ENCODE measurements at regions not wholly inside any gene's neighbourhood (a gene's known extent, or its start where the extent isn't known, plus 50 kb on each side); places are given as distances from the start of the nearest gene placed in this dataset.

DNA sequence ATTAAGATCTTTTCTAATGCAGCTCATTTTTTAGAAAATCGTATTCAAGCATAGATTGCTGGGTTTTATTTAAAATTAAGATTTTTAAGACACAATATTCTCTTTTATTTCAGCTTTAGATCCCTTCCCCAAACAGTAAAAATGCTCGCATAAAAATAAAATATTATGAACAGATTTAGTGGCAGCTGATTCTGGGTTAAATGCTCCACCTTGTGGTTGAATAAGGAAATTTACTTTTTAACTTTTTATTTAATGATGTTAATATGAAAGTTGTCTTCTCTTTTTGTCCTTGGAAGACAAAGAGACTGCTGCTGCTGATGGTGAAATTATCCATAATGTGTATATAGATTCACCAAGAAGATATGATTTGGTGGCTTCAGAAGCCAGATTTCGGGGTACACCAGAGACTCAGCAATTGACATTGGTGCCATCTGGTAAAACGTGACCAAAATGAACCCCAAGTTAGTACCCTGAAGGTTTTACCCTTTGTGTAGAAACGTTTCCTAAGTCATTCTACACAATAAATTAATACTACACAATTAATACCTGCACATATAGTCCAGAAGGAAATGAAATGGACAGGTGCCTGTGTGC, 128.0 kb downstream of the ADAMTS1 start:
- intact Hi-C loops (cut with micrococcal nuclease; ENCODE audit: unreplicated experiment) = loop anchor here (5.0 to 10.0 kb wide), 3 partner anchors 552 to 1102 kb away; no protein-coding TSS in a partner anchor
- Mint-ChIP-seq H3K4me3 (ENCODE audit: low read depth, unreplicated experiment) (no peak overlapping the region), H3K27ac (ENCODE audit: unreplicated experiment) (no peak overlapping the region), H3K36me3 (ENCODE audit: insufficient read depth, unreplicated experiment) (no peaks in the 10 kb centered on the region), H3K9me3 (ENCODE audit: low read depth, unreplicated experiment) (no peaks in the 10 kb centered on the region), H3K4me1 (ENCODE audit: low read depth, unreplicated experiment) (no peaks in the 10 kb centered on the region), H3K27me3 (ENCODE audit: unreplicated experiment) (no peaks in the 10 kb centered on the region)
- no peak for DNase-seq
- CTCF ChIA-PET = no interaction called here
- no TSS peak for BruUV-seq (replicated peaks)
- TF ChIP-seq, protein P1, sequence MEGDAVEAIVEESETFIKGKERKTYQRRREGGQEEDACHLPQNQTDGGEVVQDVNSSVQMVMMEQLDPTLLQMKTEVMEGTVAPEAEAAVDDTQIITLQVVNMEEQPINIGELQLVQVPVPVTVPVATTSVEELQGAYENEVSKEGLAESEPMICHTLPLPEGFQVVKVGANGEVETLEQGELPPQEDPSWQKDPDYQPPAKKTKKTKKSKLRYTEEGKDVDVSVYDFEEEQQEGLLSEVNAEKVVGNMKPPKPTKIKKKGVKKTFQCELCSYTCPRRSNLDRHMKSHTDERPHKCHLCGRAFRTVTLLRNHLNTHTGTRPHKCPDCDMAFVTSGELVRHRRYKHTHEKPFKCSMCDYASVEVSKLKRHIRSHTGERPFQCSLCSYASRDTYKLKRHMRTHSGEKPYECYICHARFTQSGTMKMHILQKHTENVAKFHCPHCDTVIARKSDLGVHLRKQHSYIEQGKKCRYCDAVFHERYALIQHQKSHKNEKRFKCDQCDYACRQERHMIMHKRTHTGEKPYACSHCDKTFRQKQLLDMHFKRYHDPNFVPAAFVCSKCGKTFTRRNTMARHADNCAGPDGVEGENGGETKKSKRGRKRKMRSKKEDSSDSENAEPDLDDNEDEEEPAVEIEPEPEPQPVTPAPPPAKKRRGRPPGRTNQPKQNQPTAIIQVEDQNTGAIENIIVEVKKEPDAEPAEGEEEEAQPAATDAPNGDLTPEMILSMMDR (IDR thresholded peaks at IDR 0.05; ENCODE audit: unreplicated experiment) = peak; percentile 40

DNA sequence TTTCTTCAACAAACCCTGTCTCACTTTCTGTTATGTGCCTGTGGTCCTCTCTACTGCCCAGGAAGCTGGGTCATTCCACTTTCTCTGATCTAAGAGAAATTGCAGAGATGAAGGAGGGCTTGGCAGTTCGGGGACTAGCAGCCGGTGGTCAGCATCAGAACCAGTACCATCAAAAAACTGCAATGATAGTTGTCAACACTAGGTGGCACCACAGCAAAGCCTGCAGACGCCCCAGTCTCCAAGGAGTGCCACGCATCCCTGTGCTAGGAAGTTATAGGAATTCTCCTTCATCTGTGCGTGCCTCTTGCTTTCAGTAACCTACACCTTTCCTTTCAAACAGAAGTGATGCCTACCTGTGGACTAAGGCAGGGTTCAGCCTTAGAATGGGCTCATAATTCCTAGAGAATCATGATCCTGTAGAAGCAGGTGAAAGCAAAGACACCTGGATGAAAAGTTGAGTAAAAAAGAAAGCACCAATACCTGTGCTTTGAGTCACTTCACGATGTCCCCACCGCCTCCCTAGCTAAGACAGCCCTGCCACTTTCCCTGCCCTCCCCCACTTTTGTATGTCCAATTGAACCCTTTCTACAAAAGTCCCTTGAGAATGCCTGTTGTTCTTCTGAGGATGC, 129.2 kb downstream of the ADAMTS1 start:
- H3K4me3 Mint-ChIP-seq (ENCODE audit: low read depth, unreplicated experiment) = no peak overlapping the region

GRCh38 chr21:26715116-26715515, 130.1 kb downstream of the ADAMTS1 start:
- no peak overlapping the region for H3K27ac Mint-ChIP-seq (ENCODE audit: unreplicated experiment)
- no peak for DNase-seq
- CTCF ChIA-PET = no interaction called here
- intact Hi-C loops (cut with micrococcal nuclease; ENCODE audit: unreplicated experiment) = loop anchor here (5.0 to 10.0 kb wide), 3 partner anchors 550 to 1100 kb away; no protein-coding TSS in a partner anchor
- no peaks in the 10 kb centered on the region for H3K27me3 Mint-ChIP-seq (ENCODE audit: unreplicated experiment)
- H3K4me3 Mint-ChIP-seq (ENCODE audit: low read depth, unreplicated experiment) = no peak overlapping the region
- TF ChIP-seq, protein P1 (IDR thresholded peaks at IDR 0.05; ENCODE audit: unreplicated experiment) = no peak
- no peaks in the 10 kb centered on the region for H3K9me3 Mint-ChIP-seq (ENCODE audit: low read depth, unreplicated experiment)
- no TSS peak for BruUV-seq (replicated peaks)
- H3K4me1 Mint-ChIP-seq (ENCODE audit: low read depth, unreplicated experiment) = no peaks in the 10 kb centered on the region
- H3K36me3 Mint-ChIP-seq (ENCODE audit: insufficient read depth, unreplicated experiment) = no peaks in the 10 kb centered on the region

More for the DNA sequence above, 129.2 kb downstream of the ADAMTS1 start:
- no peaks in the 10 kb centered on the region for H3K9me3 Mint-ChIP-seq (ENCODE audit: low read depth, unreplicated experiment)
- intact Hi-C loops (cut with micrococcal nuclease; ENCODE audit: unreplicated experiment) = loop anchor here (5.0 to 10.0 kb wide), 3 partner anchors 551 to 1101 kb away; no protein-coding TSS in a partner anchor
- no peaks in the 10 kb centered on the region for H3K4me1 Mint-ChIP-seq (ENCODE audit: low read depth, unreplicated experiment)
- no peaks in the 10 kb centered on the region for H3K27me3 Mint-ChIP-seq (ENCODE audit: unreplicated experiment)
- peak; percentile 46 for DNase-seq
- H3K36me3 Mint-ChIP-seq (ENCODE audit: insufficient read depth, unreplicated experiment) = no peaks in the 10 kb centered on the region
- BruUV-seq (replicated peaks) = no TSS peak
- TF ChIP-seq, protein P1 (IDR thresholded peaks at IDR 0.05; ENCODE audit: unreplicated experiment) = peak; percentile 53
- CTCF ChIA-PET = no interaction called here
- no peak overlapping the region for H3K27ac Mint-ChIP-seq (ENCODE audit: unreplicated experiment)

DNA sequence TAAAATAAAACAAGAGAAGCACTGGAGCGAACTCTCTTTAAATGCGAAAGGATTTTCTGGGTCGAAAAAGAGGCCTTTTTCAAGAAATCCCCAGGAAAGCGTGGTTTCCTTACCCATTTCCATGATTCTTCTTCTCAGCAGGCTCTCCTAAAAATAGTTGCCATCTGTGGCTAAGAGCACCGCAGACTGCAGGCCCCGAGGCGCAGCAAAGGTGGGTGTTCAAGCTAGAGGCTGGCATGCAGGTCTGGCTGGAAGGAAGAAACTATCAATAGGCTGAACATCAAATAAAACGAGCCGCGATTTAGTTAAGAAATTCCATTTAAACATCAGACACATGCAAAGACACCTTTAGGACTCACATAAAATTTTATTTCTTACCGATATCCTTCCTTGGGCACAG, 135.1 kb downstream of the ADAMTS1 start:
- intact Hi-C loops (cut with micrococcal nuclease; ENCODE audit: unreplicated experiment) = loop anchor here (10.0 kb wide), 2 partner anchors 545 to 1095 kb away; no protein-coding TSS in a partner anchor
- TF ChIP-seq, protein P1 (IDR thresholded peaks at IDR 0.05; ENCODE audit: unreplicated experiment) = no peak

More for the DNA sequence above, 135.1 kb downstream of the ADAMTS1 start:
- no peaks in the 10 kb centered on the region for H3K27me3 Mint-ChIP-seq (ENCODE audit: unreplicated experiment)
- CTCF ChIA-PET = no interaction called here
- no peak overlapping the region for H3K4me3 Mint-ChIP-seq (ENCODE audit: low read depth, unreplicated experiment)
- DNase-seq = no peak
- H3K4me1 Mint-ChIP-seq (ENCODE audit: low read depth, unreplicated experiment) = no peaks in the 10 kb centered on the region
- no TSS peak for BruUV-seq (replicated peaks)
- H3K9me3 Mint-ChIP-seq (ENCODE audit: low read depth, unreplicated experiment) = no peaks in the 10 kb centered on the region
- no peaks in the 10 kb centered on the region for H3K36me3 Mint-ChIP-seq (ENCODE audit: insufficient read depth, unreplicated experiment)
- no peak overlapping the region for H3K27ac Mint-ChIP-seq (ENCODE audit: unreplicated experiment)

All from Calu3 (cell line).